Body of pancreas (tissue), 4 donors: ENCODE measurements at regions not wholly inside any gene's neighbourhood (a gene's known extent, or its start where the extent isn't known, plus 50 kb on each side); places are given as distances from the start of the nearest gene placed in this dataset.

Experiments
- CTCF ChIP-seq, 7 experiments: fragments of 450-650 bp in 4 of 7; fragments of 200-600 bp in 3 of 7; sonication (generic) in 3 of 7; IDR thresholded peaks; one replicate each; pipeline ENCODE4 v1.5.1; 2016 to 2019; ENCODE audit warnings: antibody characterized with exemption in 7 of 7
- POLR2A ChIP-seq, 3 donors: fragments of 450-650 bp; IDR thresholded peaks; one replicate each; pipeline ENCODE4 v1.6.1; 2016; ENCODE audit warnings: antibody characterized with exemption in 3 of 3, mild to moderate bottlenecking in 2 of 3

GRCh38 chr1:29704430-29704829, 468.1 kb downstream of the PTPRU start:
- TF ChIP-seq CTCF (IDR thresholded peaks at IDR 0.05) = no peak
- no peak for TF ChIP-seq POLR2A (IDR thresholded peaks at IDR 0.05)
